Rectal smooth muscle tissue (tissue), 1 donor: ENCODE measurements at regions not wholly inside any gene's neighbourhood (a gene's known extent, or its start where the extent isn't known, plus 50 kb on each side); places are given as distances from the start of the nearest gene placed in this dataset.

Source experiments
- H3K27ac ChIP-seq: one replicate; pipeline ENCODE4 v1.7.0; 2013; ENCODE audit warnings: low read depth, low read length, inconsistent platforms
- H3K27me3 ChIP-seq: one replicate; pipeline ENCODE4 v1.7.0; 2013; ENCODE audit warnings: low read length; ENCODE audit not compliant: control insufficient read depth, insufficient read depth
- H3K36me3 ChIP-seq: one replicate; pipeline ENCODE4 v1.7.0; 2013; ENCODE audit warnings: low read length; ENCODE audit not compliant: control insufficient read depth, insufficient read depth
- H3K4me1 ChIP-seq: one replicate; pipeline ENCODE4 v1.7.0; 2013; ENCODE audit warnings: low read length; ENCODE audit not compliant: control insufficient read depth, insufficient read depth
- H3K4me3 ChIP-seq: one replicate; pipeline ENCODE4 v1.7.0; 2013; ENCODE audit warnings: low read length
- H3K9ac ChIP-seq: one replicate; pipeline ENCODE4 v1.7.0; 2013; ENCODE audit warnings: low read length

GRCh38 chr9:21682981-21683380 lies 119.5 kb upstream of the MTAP start:
- Histone ChIP-seq H3K4me1 (no peaks in the 10 kb centered on the region), H3K27ac (no peak overlapping the region), H3K27me3 (no peaks in the 10 kb centered on the region), H3K9ac (no peak overlapping the region), H3K4me3 (no peak overlapping the region), H3K36me3 (no peaks in the 10 kb centered on the region)

DNA sequence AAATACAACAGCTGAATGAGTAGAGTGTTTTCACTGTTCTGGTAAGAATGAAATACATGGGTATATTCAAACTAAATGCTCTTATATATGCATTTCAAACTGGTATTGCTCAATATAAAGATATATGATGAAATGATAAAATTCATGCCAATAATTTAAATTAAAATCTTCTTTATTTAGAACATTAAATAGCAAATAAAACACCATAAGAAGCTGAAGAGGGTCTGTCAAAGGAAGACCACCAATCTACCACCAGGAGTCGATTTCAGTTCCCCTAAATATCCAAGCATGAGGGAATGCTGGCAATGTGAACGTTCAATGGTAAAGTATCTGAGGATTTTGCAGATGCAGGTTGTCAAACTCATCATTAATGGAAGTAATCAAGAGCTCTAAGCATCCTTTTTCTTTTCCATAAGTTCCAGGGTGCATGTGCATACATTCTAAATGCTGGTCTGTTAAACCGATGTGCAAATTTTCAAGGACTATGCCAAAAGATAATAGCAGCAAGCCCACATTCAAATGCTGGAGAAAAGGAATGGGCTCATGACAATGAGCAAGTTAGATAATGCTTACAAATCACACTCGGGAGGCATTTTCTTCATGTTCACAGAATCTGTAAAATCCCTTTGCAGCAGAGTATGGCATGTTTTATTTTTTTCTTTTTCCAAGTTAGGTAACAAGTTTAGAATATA lies 118.8 kb upstream of the MTAP start:
- Histone ChIP-seq H3K36me3 (no peaks in the 10 kb centered on the region), H3K4me1 (no peaks in the 10 kb centered on the region), H3K4me3 (no peak overlapping the region), H3K9ac (no peak overlapping the region), H3K27ac (no peak overlapping the region), H3K27me3 (no peaks in the 10 kb centered on the region)

DNA sequence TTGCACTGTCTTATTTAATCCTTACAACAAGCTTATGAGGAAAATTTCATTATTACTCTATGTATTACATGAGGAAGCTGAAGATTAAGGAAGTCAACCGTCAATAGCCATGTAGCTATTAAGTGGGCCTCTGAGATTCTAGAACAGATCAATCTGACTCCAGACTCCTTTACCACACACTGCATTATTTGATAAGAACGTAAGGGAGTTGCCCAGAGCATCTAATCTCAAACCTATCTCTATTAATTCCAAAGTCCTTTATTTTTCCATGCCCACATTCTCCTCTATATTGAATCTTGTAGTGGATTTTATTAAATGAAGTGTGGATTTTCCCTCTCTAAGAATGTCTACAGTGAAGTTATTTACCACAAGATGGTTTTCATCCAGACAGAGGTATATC lies 118.2 kb upstream of the MTAP start:
- Histone ChIP-seq H3K36me3 (no peaks in the 10 kb centered on the region), H3K27me3 (no peaks in the 10 kb centered on the region)

GRCh38 chr9:21684831-21685362 lies 117.5 kb upstream of the MTAP start:
- Histone ChIP-seq H3K27me3 (no peaks in the 10 kb centered on the region), H3K27ac (no peak overlapping the region), H3K36me3 (no peaks in the 10 kb centered on the region), H3K9ac (no peak overlapping the region), H3K4me1 (no peaks in the 10 kb centered on the region), H3K4me3 (no peak overlapping the region)

More for the DNA sequence above, 118.2 kb upstream of the MTAP start:
- no peak overlapping the region for H3K27ac ChIP-seq
- no peak overlapping the region for H3K4me3 ChIP-seq
- no peak overlapping the region for H3K9ac ChIP-seq
- no peaks in the 10 kb centered on the region for H3K4me1 ChIP-seq

DNA sequence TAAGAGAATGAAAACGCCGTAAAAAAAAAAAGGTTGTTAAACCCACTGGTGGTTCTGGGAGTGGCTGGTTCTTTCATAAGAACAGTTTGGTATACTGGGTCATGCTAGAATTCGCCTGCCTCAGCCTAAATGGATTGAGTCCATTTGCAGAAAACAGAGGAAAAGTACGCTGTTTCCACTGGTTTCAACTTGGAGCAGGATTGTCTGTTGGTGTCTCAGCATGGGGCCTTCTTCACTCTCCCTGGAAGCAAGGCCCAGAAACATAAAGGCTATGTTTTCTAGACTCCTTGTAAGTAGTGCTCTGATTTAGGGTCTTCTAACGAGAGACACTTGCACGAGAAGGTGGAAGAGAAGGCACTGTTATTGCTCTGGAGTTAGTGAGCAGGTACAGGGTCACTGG lies 116.9 kb upstream of the MTAP start:
- Histone ChIP-seq H3K27ac (no peak overlapping the region), H3K36me3 (no peaks in the 10 kb centered on the region), H3K4me1 (no peaks in the 10 kb centered on the region), H3K27me3 (no peaks in the 10 kb centered on the region), H3K9ac (no peak overlapping the region), H3K4me3 (no peak overlapping the region)

DNA sequence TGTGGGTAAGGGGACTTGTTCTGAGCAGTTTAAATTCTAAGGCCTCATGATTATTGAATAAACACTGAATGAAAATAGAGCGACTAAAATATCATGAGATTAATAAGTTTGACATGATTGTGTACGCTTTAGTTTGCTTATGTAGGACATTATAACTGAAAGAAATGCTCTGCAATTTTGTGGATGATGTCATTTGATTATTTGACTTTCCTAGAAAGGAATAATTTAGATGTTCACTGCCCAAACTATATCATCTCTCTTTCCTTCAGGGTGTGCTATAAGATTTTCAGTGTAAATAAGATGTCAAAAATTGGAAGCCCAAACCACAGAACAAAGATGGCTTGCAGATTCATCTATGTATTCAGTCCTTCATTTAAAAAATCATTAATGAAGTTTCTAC lies 115.7 kb upstream of the MTAP start:
- Histone ChIP-seq H3K36me3 (no peaks in the 10 kb centered on the region), H3K27me3 (no peaks in the 10 kb centered on the region), H3K27ac (no peak overlapping the region), H3K4me3 (no peak overlapping the region), H3K4me1 (no peaks in the 10 kb centered on the region), H3K9ac (no peak overlapping the region)

DNA sequence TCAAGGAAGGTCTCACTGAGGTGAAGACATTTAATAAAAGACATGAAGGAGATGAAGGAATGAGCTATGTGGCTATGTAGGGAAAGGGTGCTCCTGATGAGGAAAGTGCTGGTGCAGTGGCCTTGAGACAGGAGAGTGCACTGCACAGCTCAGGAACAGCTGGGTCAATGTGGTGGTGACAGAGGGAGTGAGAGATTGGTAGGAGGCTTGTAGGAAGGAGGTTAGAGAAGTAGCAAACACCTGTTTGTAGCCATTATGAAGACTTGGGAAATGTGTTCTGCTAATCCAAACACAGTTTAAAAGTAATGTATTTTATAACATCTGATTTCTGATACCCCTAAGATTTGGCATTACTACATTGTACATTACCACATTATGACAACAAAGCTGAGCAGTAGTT lies 115.1 kb upstream of the MTAP start:
- Histone ChIP-seq H3K36me3 (no peaks in the 10 kb centered on the region), H3K4me3 (no peak overlapping the region), H3K27me3 (no peaks in the 10 kb centered on the region), H3K4me1 (no peaks in the 10 kb centered on the region), H3K9ac (no peak overlapping the region), H3K27ac (no peak overlapping the region)

DNA sequence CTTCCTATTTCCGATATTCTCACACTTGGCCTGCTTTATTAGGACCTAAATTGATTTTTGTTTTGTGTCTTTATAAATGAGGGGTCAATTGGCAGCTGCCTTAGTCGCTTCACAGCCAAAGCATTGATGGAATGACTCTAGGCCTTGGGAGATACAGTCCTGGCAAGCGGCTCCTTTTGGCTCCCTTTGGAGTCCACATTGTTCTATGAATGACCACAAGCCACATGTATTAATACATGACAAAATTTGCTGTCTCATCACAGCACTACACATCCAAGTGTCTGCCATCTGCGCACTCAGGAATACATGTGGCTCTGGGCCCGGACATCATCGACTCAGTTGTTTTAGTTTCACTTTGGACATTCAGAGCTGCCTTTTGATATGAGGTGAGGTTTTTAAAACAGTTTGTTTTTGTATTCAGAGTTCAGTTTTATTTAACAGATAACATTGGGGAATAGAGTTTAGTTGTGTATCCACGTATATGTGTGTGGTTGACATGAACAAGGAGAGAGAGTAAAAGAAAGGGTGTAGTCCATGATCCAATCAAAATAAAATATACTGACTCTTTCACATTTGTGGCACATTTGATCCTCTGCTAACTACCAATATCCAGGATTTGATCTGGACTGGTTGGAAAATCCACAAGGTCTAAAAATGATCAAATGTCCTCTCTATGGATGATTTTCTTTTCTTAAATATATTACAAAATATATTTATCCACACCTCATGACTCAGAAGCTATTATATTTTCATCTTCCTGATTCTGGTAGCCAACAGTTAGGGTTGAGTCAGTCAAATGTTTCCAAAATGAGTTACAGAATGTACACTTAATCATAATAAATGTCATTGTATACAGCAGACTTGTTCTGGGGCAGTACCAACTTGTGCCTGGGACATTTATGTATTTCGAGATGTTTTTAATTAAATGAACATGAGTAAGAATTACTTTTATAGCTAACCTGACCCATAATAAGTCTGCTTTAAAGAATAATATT lies 114.0 kb upstream of the MTAP start:
- H3K9ac ChIP-seq, result no peak overlapping the region
- H3K4me3 ChIP-seq, result no peak overlapping the region
- H3K4me1 ChIP-seq, result no peaks in the 10 kb centered on the region
- H3K27me3 ChIP-seq, result no peaks in the 10 kb centered on the region
- no peak overlapping the region for H3K27ac ChIP-seq
- H3K36me3 ChIP-seq, result no peaks in the 10 kb centered on the region

DNA sequence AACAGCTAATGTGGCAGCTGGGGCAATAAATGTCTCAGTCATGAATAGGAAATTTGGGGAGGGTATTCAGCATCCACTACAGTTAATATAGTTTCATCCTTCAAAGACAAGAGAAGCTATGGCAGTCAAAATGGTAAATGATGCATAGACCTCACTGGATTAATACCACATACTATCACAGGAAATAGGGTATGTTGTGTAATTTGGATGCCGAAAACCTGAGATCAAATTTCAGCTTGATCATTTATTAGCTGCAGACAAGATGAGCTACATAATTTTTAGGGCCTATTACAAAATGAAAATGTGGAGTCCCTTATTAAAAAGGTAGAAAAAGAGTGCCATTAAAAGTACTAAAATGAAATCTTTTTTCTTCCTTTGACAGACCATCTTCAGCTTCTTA lies 112.6 kb upstream of the MTAP start:
- Histone ChIP-seq H3K27me3 (no peaks in the 10 kb centered on the region), H3K27ac (no peak overlapping the region)

DNA sequence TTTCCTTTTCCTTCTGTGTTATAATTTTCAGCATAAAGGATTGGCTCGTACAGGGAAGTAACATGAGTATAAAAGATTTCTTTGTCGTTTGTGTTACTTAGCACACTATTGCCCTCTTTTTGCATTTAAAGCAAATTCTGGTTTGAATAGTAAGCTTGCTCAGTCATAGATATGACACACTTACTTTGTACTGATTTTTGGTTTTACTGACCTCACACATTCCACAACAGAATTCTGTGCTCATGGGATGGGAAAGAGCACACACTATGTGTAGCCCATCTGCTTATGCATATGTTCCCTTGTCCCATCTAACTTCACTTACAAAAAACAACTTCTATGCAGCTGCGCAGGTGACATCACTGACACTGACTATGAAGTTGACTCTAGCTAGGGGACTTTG lies 111.9 kb upstream of the MTAP start:
- Histone ChIP-seq H3K4me1 (no peaks in the 10 kb centered on the region), H3K27ac (no peak overlapping the region), H3K36me3 (no peaks in the 10 kb centered on the region), H3K4me3 (no peak overlapping the region), H3K27me3 (no peaks in the 10 kb centered on the region), H3K9ac (no peak overlapping the region)

More for the DNA sequence above, 112.6 kb upstream of the MTAP start:
- no peak overlapping the region for H3K4me3 ChIP-seq
- H3K4me1 ChIP-seq, result no peaks in the 10 kb centered on the region
- H3K36me3 ChIP-seq, result no peaks in the 10 kb centered on the region
- no peak overlapping the region for H3K9ac ChIP-seq

GRCh38 chr9:21692390-21692789 lies 110.0 kb upstream of the MTAP start:
- Histone ChIP-seq H3K27me3 (no peaks in the 10 kb centered on the region), H3K27ac (no peak overlapping the region), H3K4me3 (no peak overlapping the region), H3K9ac (no peak overlapping the region), H3K36me3 (no peaks in the 10 kb centered on the region), H3K4me1 (no peaks in the 10 kb centered on the region)

DNA sequence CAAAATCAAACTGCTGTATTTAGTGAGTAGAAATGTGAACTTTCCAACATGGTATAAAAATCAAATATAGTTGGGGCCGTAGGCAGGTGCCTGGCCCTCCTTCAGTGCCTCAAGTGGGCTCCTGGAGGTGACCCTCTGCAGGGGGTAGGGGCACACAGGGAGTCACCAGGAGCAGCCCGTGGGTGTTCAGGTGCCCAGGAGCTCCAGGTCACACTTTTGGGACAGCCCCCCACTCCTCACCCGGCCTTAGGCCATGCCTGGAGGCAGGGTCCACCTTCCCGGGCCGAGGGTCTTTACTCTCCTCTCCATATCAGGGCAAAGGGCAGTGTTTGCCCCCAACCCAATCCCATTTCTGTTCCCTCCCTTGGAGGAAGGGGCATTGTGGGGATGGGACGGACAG lies 108.0 kb upstream of the MTAP start:
- H3K27me3 ChIP-seq, result no peaks in the 10 kb centered on the region
- no peak overlapping the region for H3K4me3 ChIP-seq
- H3K4me1 ChIP-seq, result no peaks in the 10 kb centered on the region
- H3K36me3 ChIP-seq, result no peaks in the 10 kb centered on the region
- no peak overlapping the region for H3K9ac ChIP-seq
- H3K27ac ChIP-seq, result no peak overlapping the region
